HK-2 (cell line): ENCODE measurements at regions not wholly inside any gene's neighbourhood (a gene's known extent, or its start where the extent isn't known, plus 50 kb on each side); places are given as distances from the start of the nearest gene placed in this dataset.

Experiments used
- DNase-seq: peaks from one replicate; pipeline ENCODE4 v3.0.0-alpha.2; 2018; ENCODE audit not compliant: unreplicated experiment

- no peak for DNase-seq
Measured at GRCh38 chr17:15039366-15039765, 225.8 kb downstream of the PMP22 start.

GRCh38 chr17:15038656-15039055, 226.5 kb downstream of the PMP22 start:
- DNase-seq, result no peak

GRCh38 chr17:15036238-15036637, 228.9 kb downstream of the PMP22 start:
- no peak for DNase-seq

GRCh38 chr17:15031975-15032374, 233.2 kb downstream of the PMP22 start:
- DNase-seq, result no peak

- no peak for DNase-seq
Measured at GRCh38 chr17:15029469-15029868, 235.7 kb downstream of the PMP22 start.

GRCh38 chr17:15027853-15028252, 237.3 kb downstream of the PMP22 start:
- DNase-seq, result no peak

- no peak for DNase-seq
Measured at GRCh38 chr17:15026088-15026487, 239.0 kb downstream of the PMP22 start.

GRCh38 chr17:15023589-15024336, 241.4 kb downstream of the PMP22 start:
- no peak for DNase-seq

GRCh38 chr17:15019158-15019557, 246.0 kb downstream of the PMP22 start:
- no peak for DNase-seq

GRCh38 chr17:15012351-15012980, 252.7 kb downstream of the PMP22 start:
- DNase-seq, result no peak

- no peak for DNase-seq
Measured at GRCh38 chr17:15009087-15009486, 256.0 kb downstream of the PMP22 start.

- no peak for DNase-seq
Measured at GRCh38 chr17:15007147-15007553, 258.0 kb downstream of the PMP22 start.

- no peak for DNase-seq
Measured at GRCh38 chr17:15006421-15007128, 258.6 kb downstream of the PMP22 start.

GRCh38 chr17:15000661-15001060, 264.5 kb downstream of the PMP22 start:
- DNase-seq, result no peak

GRCh38 chr17:14997290-14997689, 267.8 kb downstream of the PMP22 start:
- DNase-seq, result no peak

- DNase-seq, result no peak
Measured at GRCh38 chr17:14986127-14986526, 279.0 kb downstream of the PMP22 start.

GRCh38 chr17:14972844-14973243, 292.3 kb downstream of the PMP22 start:
- no peak for DNase-seq

GRCh38 chr17:14971054-14971453, 294.1 kb downstream of the PMP22 start:
- DNase-seq, result no peak

- no peak for DNase-seq
Measured at GRCh38 chr17:14959106-14959648, 305.9 kb downstream of the PMP22 start.

GRCh38 chr17:14953405-14953804, 311.7 kb downstream of the PMP22 start:
- no peak for DNase-seq

- DNase-seq, result no peak
Measured at GRCh38 chr17:14950686-14951085, 314.4 kb downstream of the PMP22 start.

- no peak for DNase-seq
Measured at GRCh38 chr17:14950216-14950615, 314.9 kb downstream of the PMP22 start.

GRCh38 chr17:14947671-14948070, 317.5 kb downstream of the PMP22 start:
- no peak for DNase-seq
